GM21390 (cell line): ENCODE measurements at regions not wholly inside any gene's neighbourhood (a gene's known extent, or its start where the extent isn't known, plus 50 kb on each side); places are given as distances from the start of the nearest gene placed in this dataset.
"Not testable (repeated sequence)": the region's sequence is repeated elsewhere in the genome, so short reads cannot be mapped to it uniquely, and the experiment has no call there.

Experiments
- ATAC-seq: cut with Tn5 transposase; IDR thresholded peaks from one replicate; pipeline ENCODE4 v1.9.1; 2021; ENCODE audit not compliant: unreplicated experiment

- ATAC-seq, result no peak
Observed at GRCh38 chr11:13134886-13135285, 125.8 kb downstream of the RASSF10 start.

GRCh38 chr11:13135385-13136271, 126.5 kb downstream of the RASSF10 start:
- ATAC-seq, result no peak

- ATAC-seq, result no peak
Observed at GRCh38 chr11:13136272-13136596, 127.1 kb downstream of the RASSF10 start.

- ATAC-seq, result no peak
Observed at GRCh38 chr11:13137844-13138301, 128.8 kb downstream of the RASSF10 start.

GRCh38 chr11:13139085-13139484, 130.0 kb downstream of the RASSF10 start:
- ATAC-seq, result not testable (repeated sequence)

GRCh38 chr11:13140028-13140870, 131.1 kb downstream of the RASSF10 start:
- ATAC-seq, result peak; percentile 67

GRCh38 chr11:13140873-13141655, 131.9 kb downstream of the RASSF10 start:
- ATAC-seq, result no peak

- no peak for ATAC-seq
Observed at GRCh38 chr11:13141731-13142709, 132.9 kb downstream of the RASSF10 start.

GRCh38 chr11:13143486-13144297, 133.9 kb upstream of the BMAL1 start:
- ATAC-seq, result no peak

- no peak for ATAC-seq
Observed at GRCh38 chr11:13145461-13145860, 132.1 kb upstream of the BMAL1 start.

- ATAC-seq, result no peak
Observed at GRCh38 chr11:13149991-13150390, 127.6 kb upstream of the BMAL1 start.

- no peak for ATAC-seq
Observed at GRCh38 chr11:13150487-13150886, 127.1 kb upstream of the BMAL1 start.

GRCh38 chr11:13152264-13152663, 125.3 kb upstream of the BMAL1 start:
- no peak for ATAC-seq

GRCh38 chr11:13152736-13153541, 124.7 kb upstream of the BMAL1 start:
- ATAC-seq, result no peak

- ATAC-seq, result not testable (repeated sequence)
Observed at GRCh38 chr11:13154374-13154773, 123.2 kb upstream of the BMAL1 start.

- no peak for ATAC-seq
Observed at GRCh38 chr11:13160346-13160745, 117.2 kb upstream of the BMAL1 start.

GRCh38 chr11:13160806-13161205, 116.8 kb upstream of the BMAL1 start:
- no peak for ATAC-seq

- no peak for ATAC-seq
Observed at GRCh38 chr11:13163158-13163557, 114.4 kb upstream of the BMAL1 start.
